ENCODE measurements at regions not wholly inside any gene's neighbourhood (a gene's known extent, or its start where the extent isn't known, plus 50 kb on each side); places are given as distances from the start of the nearest gene placed in this dataset.

- no peak overlapping the region for H2AFZ ChIP-seq (ENCODE audit: low read length)
- H3K27ac ChIP-seq (ENCODE audit: low read length), result no peak overlapping the region
- no peaks in the 10 kb centered on the region for H3K27me3 ChIP-seq (replicated peaks; ENCODE audit: insufficient read depth, low read length)
- TF ChIP-seq EZH2phosphoT487 (IDR thresholded peaks at IDR 0.05; ENCODE audit: low read length) (no peak), CTCF (IDR thresholded peaks at IDR 0.05; ENCODE audit: low read length) (no peak), EZH2 (optimal IDR thresholded peaks at IDR 0.05; ENCODE audit: low read depth, low read length) (no peak)
- no peak overlapping the region for H3K4me3 ChIP-seq (ENCODE audit: low read length)
- H4K20me1 ChIP-seq (ENCODE audit: insufficient read depth, low read length), result no peaks in the 10 kb centered on the region
- H3K9me2 ChIP-seq (replicated peaks; ENCODE audit: insufficient read depth, low read length), result no peaks in the 10 kb centered on the region
- no peak for DNase-seq
- H3K9me3 ChIP-seq (replicated peaks; ENCODE audit: insufficient read depth, low read length), result no peaks in the 10 kb centered on the region
- no peaks in the 10 kb centered on the region for H3K79me2 ChIP-seq (ENCODE audit: low read length)
- H3K4me2 ChIP-seq (ENCODE audit: low read depth, low read length), result no peak overlapping the region
- no peaks in the 10 kb centered on the region for H3K36me3 ChIP-seq (replicated peaks; ENCODE audit: insufficient read depth, low read length)
- H3F3A ChIP-seq (ENCODE audit: insufficient read depth, low read length), result no peaks in the 10 kb centered on the region
- H3K9ac ChIP-seq (ENCODE audit: low read length), result no peak overlapping the region
- H3K4me1 ChIP-seq (ENCODE audit: low read length), result peaks cover 18% of the 10 kb centered on the region
Observed at GRCh38 chr1:192491804-192492554, 83.6 kb upstream of the RGS1 start.

GRCh38 chr1:192493584-192493983 is 82.0 kb upstream of the RGS1 start:
- no peaks in the 10 kb centered on the region for H4K20me1 ChIP-seq (ENCODE audit: insufficient read depth, low read length)

GRCh38 chr1:192496369-192497056 is 79.1 kb upstream of the RGS1 start:
- H3K79me2 ChIP-seq (ENCODE audit: low read length), result no peaks in the 10 kb centered on the region
- no peaks in the 10 kb centered on the region for H3K27me3 ChIP-seq (replicated peaks; ENCODE audit: insufficient read depth, low read length)
- no peaks in the 10 kb centered on the region for H4K20me1 ChIP-seq (ENCODE audit: insufficient read depth, low read length)
- H2AFZ ChIP-seq (ENCODE audit: low read length), result no peak overlapping the region
- no peak overlapping the region for H3K27ac ChIP-seq (ENCODE audit: low read length)
- H3K36me3 ChIP-seq (replicated peaks; ENCODE audit: insufficient read depth, low read length), result no peaks in the 10 kb centered on the region
- H3K4me3 ChIP-seq (ENCODE audit: low read length), result no peak overlapping the region
- TF ChIP-seq EZH2phosphoT487 (IDR thresholded peaks at IDR 0.05; ENCODE audit: low read length) (no peak), CTCF (IDR thresholded peaks at IDR 0.05; ENCODE audit: low read length) (no peak), EZH2 (optimal IDR thresholded peaks at IDR 0.05; ENCODE audit: low read depth, low read length) (no peak)
- no peaks in the 10 kb centered on the region for H3K9me2 ChIP-seq (replicated peaks; ENCODE audit: insufficient read depth, low read length)
- DNase-seq, result no peak
- H3F3A ChIP-seq (ENCODE audit: insufficient read depth, low read length), result no peaks in the 10 kb centered on the region
- no peak overlapping the region for H3K4me2 ChIP-seq (ENCODE audit: low read depth, low read length)
- no peaks in the 10 kb centered on the region for H3K9me3 ChIP-seq (replicated peaks; ENCODE audit: insufficient read depth, low read length)
- H3K4me1 ChIP-seq (ENCODE audit: low read length), result no peaks in the 10 kb centered on the region
- no peak overlapping the region for H3K9ac ChIP-seq (ENCODE audit: low read length)

More at GRCh38 chr1:192493584-192493983, 82.0 kb upstream of the RGS1 start:
- Histone ChIP-seq H3K9me3 (replicated peaks; ENCODE audit: insufficient read depth, low read length) (no peaks in the 10 kb centered on the region), H3K9ac (ENCODE audit: low read length) (no peak overlapping the region), H3K27me3 (replicated peaks; ENCODE audit: insufficient read depth, low read length) (no peaks in the 10 kb centered on the region), H3K4me1 (ENCODE audit: low read length) (peaks cover 18% of the 10 kb centered on the region), H3K27ac (ENCODE audit: low read length) (no peak overlapping the region), H3K36me3 (replicated peaks; ENCODE audit: insufficient read depth, low read length) (no peaks in the 10 kb centered on the region), H2AFZ (ENCODE audit: low read length) (no peak overlapping the region), H3K79me2 (ENCODE audit: low read length) (no peaks in the 10 kb centered on the region), H3K4me3 (ENCODE audit: low read length) (no peak overlapping the region), H3K9me2 (replicated peaks; ENCODE audit: insufficient read depth, low read length) (no peaks in the 10 kb centered on the region), H3K4me2 (ENCODE audit: low read depth, low read length) (no peak overlapping the region), H3F3A (ENCODE audit: insufficient read depth, low read length) (no peaks in the 10 kb centered on the region)
- no peak for TF ChIP-seq CTCF (IDR thresholded peaks at IDR 0.05; ENCODE audit: low read length)
- no peak for TF ChIP-seq EZH2 (optimal IDR thresholded peaks at IDR 0.05; ENCODE audit: low read depth, low read length)
- TF ChIP-seq EZH2phosphoT487 (IDR thresholded peaks at IDR 0.05; ENCODE audit: low read length), result no peak
- DNase-seq, result no peak

All from MM.1S (cell line).